ENCODE measurements at regions not wholly inside any gene's neighbourhood (a gene's known extent, or its start where the extent isn't known, plus 50 kb on each side); places are given as distances from the start of the nearest gene placed in this dataset.

DNA sequence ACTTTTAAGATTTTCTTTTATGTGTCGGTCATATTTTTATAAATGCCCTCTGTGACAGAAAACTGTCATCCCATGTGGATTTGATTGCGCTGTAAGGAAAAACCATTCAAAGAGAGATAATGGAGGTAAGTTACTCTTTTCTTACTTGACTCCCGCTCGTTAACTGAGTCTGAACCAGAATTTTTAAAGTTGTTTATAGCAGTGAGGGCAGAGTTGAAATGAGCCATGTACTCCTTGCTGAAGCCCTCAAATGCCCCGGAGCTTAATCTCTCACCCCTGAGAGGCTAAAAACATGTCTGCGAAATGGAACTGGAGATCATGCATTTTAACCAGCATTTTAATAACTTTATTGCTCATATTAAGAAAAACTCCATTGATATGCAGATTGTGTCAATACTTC is 320.0 kb upstream of the SOX11 start:
- H3K4me1 ChIP-seq: no peaks in the 10 kb centered on the region
- no peaks in the 10 kb centered on the region for H3K27me3 ChIP-seq
- no peaks in the 10 kb centered on the region for H3K36me3 ChIP-seq
- H3K4me3 ChIP-seq: no peak overlapping the region
- intact Hi-C loops (cut with DNase I; ENCODE audit: low total_unique reads): no loop called here
- TF ChIP-seq POLR2A (IDR thresholded peaks at IDR 0.05) (no peak), POLR2AphosphoS5 (IDR thresholded peaks at IDR 0.05) (no peak)
- TF ChIP-seq, protein P1, sequence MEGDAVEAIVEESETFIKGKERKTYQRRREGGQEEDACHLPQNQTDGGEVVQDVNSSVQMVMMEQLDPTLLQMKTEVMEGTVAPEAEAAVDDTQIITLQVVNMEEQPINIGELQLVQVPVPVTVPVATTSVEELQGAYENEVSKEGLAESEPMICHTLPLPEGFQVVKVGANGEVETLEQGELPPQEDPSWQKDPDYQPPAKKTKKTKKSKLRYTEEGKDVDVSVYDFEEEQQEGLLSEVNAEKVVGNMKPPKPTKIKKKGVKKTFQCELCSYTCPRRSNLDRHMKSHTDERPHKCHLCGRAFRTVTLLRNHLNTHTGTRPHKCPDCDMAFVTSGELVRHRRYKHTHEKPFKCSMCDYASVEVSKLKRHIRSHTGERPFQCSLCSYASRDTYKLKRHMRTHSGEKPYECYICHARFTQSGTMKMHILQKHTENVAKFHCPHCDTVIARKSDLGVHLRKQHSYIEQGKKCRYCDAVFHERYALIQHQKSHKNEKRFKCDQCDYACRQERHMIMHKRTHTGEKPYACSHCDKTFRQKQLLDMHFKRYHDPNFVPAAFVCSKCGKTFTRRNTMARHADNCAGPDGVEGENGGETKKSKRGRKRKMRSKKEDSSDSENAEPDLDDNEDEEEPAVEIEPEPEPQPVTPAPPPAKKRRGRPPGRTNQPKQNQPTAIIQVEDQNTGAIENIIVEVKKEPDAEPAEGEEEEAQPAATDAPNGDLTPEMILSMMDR (IDR thresholded peaks at IDR 0.05): no peak
- no peaks in the 10 kb centered on the region for H3K9me3 ChIP-seq
- no peak for DNase-seq (ENCODE audit: low spot score in 2 of 2)
- H3K27ac ChIP-seq: no peak overlapping the region

DNA sequence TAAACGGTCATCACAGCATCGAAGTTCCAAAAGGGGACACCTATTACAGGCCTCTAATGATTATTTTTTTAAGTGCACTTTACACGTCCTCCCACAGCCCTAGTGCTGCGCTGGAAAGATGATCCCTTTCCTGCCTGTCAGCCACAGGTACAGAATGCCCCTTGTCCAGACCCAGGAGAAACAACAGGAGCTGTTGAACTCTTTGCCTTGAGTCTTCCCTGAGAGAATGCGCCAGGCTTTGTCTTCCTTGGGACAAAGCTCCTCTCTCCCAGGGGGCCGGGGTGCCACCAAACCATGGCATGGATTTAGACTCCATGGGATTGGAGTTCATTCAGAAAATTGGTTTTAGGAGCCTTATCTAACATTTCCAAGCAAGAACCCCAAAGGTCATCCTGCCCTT is 319.0 kb upstream of the SOX11 start:
- Histone ChIP-seq H3K9me3 (no peaks in the 10 kb centered on the region), H3K4me1 (no peaks in the 10 kb centered on the region), H3K36me3 (no peaks in the 10 kb centered on the region), H3K27ac (no peak overlapping the region), H3K27me3 (no peaks in the 10 kb centered on the region), H3K4me3 (no peak overlapping the region)
- intact Hi-C loops (cut with DNase I; ENCODE audit: low total_unique reads): no loop called here
- DNase-seq (ENCODE audit: low spot score in 2 of 2): no peak
- TF ChIP-seq, protein P1 (IDR thresholded peaks at IDR 0.05): no peak
- TF ChIP-seq POLR2AphosphoS5 (IDR thresholded peaks at IDR 0.05) (no peak), POLR2A (IDR thresholded peaks at IDR 0.05) (no peak)

DNA sequence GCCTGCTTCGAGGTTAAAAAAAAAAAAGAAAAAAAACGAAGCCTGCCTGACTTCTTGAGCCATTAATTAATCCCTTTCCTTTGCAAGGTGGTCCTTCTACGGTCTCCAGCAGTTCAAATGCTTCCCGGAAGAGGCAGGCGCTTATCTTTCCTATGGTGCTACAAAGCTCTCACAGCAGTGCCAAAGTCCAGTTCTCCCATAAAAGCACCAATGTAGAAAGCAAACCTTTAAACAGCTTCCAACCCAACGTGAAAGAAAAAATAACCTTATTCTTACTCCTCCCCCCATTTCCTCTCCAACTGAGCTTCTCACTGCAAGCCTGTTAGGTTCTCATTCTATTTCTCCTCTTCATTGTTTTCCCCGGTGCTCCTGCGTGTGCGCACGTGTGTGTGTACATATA is 317.4 kb upstream of the SOX11 start:
- intact Hi-C loops (cut with DNase I; ENCODE audit: low total_unique reads): no loop called here
- no peak for TF ChIP-seq POLR2AphosphoS5 (IDR thresholded peaks at IDR 0.05)
- no peak for TF ChIP-seq POLR2A (IDR thresholded peaks at IDR 0.05)
- no peaks in the 10 kb centered on the region for H3K9me3 ChIP-seq
- no peak for DNase-seq (ENCODE audit: low spot score in 2 of 2)
- H3K4me1 ChIP-seq: no peaks in the 10 kb centered on the region
- no peaks in the 10 kb centered on the region for H3K36me3 ChIP-seq
- H3K27ac ChIP-seq: no peak overlapping the region
- no peaks in the 10 kb centered on the region for H3K27me3 ChIP-seq
- no peak overlapping the region for H3K4me3 ChIP-seq

DNA sequence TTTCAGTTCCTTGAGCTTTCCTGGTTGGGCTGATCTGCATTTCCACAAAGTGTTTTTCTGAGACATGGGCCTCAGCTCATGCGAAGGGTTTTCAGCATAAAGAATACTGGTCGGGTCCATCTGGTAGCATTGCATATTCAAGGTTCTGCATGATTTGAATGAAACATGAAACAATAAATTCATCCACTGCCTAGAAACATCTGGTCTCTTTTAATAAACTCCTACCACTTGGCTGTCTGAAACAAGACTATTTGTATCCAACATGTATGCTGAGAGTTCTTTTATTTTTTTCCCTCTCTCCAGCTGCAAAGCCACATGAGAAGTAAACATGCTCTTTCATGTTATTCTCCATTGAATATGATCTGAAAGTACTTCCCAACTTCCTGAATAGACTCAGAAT is 314.9 kb upstream of the SOX11 start:
- no peak for DNase-seq (ENCODE audit: low spot score in 2 of 2)
- intact Hi-C loops (cut with DNase I; ENCODE audit: low total_unique reads): no loop called here
- TF ChIP-seq, protein P1 (IDR thresholded peaks at IDR 0.05): no peak
- no peak for TF ChIP-seq POLR2A (IDR thresholded peaks at IDR 0.05)
- TF ChIP-seq POLR2AphosphoS5 (IDR thresholded peaks at IDR 0.05): no peak

DNA sequence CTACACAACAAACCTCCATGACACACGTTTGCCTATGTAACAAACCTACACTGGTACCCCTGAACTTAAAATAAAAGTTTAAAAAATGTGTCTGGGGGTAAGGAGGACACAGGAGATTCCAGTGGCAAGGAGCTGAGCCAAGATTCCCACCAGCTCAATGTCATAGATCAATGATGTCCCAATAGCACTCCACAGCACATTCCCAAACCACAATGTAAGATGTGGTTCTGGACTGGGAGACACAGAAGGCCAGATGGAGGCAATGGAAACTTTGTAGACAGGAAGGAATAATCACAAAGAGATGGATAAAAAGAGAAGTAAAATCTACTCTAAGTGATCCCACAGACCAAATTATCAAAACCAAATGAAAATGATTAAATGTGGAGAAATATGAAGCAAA is 312.4 kb upstream of the SOX11 start:
- no peaks in the 10 kb centered on the region for H3K9me3 ChIP-seq
- TF ChIP-seq, protein P1 (IDR thresholded peaks at IDR 0.05): no peak
- no peak for TF ChIP-seq POLR2AphosphoS5 (IDR thresholded peaks at IDR 0.05)
- no peak for TF ChIP-seq POLR2A (IDR thresholded peaks at IDR 0.05)
- no peak overlapping the region for H3K4me3 ChIP-seq
- intact Hi-C loops (cut with DNase I; ENCODE audit: low total_unique reads): no loop called here
- H3K27me3 ChIP-seq: no peaks in the 10 kb centered on the region
- no peak for DNase-seq (ENCODE audit: low spot score in 2 of 2)
- no peak overlapping the region for H3K27ac ChIP-seq
- no peaks in the 10 kb centered on the region for H3K36me3 ChIP-seq
- H3K4me1 ChIP-seq: no peaks in the 10 kb centered on the region

More for the DNA sequence above, 314.9 kb upstream of the SOX11 start:
- no peaks in the 10 kb centered on the region for H3K36me3 ChIP-seq
- H3K27me3 ChIP-seq: no peaks in the 10 kb centered on the region
- H3K27ac ChIP-seq: no peak overlapping the region
- H3K9me3 ChIP-seq: no peaks in the 10 kb centered on the region
- no peaks in the 10 kb centered on the region for H3K4me1 ChIP-seq
- no peak overlapping the region for H3K4me3 ChIP-seq

DNA sequence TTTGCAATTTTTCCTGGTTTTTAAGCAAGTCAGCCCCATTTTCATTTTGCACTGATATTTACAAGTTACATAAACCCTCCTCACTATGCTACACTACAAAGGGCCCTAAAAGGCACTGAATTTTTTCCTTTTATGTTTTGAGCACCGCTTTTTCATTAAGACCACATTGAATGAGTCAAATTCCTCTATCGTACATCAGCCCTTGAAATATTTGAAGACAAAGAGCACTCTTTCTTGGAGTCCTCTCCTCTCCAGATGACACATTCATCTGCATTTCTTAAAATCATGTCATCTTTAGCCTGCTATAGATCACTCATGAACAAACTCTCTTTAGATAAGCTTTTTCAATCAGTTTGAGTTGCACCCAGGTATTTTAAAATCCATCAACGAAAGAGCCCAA is 306.6 kb upstream of the SOX11 start:
- no peaks in the 10 kb centered on the region for H3K36me3 ChIP-seq
- no peak overlapping the region for H3K4me3 ChIP-seq
- no peaks in the 10 kb centered on the region for H3K9me3 ChIP-seq
- no peaks in the 10 kb centered on the region for H3K4me1 ChIP-seq
- H3K27ac ChIP-seq: no peak overlapping the region
- intact Hi-C loops (cut with DNase I; ENCODE audit: low total_unique reads): no loop called here
- DNase-seq (ENCODE audit: low spot score in 2 of 2): no peak
- TF ChIP-seq POLR2AphosphoS5 (IDR thresholded peaks at IDR 0.05): no peak
- no peak for TF ChIP-seq POLR2A (IDR thresholded peaks at IDR 0.05)
- TF ChIP-seq, protein P1 (IDR thresholded peaks at IDR 0.05): no peak
- no peaks in the 10 kb centered on the region for H3K27me3 ChIP-seq

All from breast epithelium (tissue), 4 donors.